ENCODE measurements at regions not wholly inside any gene's neighbourhood (a gene's known extent, or its start where the extent isn't known, plus 50 kb on each side); places are given as distances from the start of the nearest gene placed in this dataset.

- Histone ChIP-seq H3F3A (replicated peaks; ENCODE audit: low read depth) (no peaks in the 10 kb centered on the region), H3K4me2 (no peak overlapping the region), H4K20me1 (replicated peaks; ENCODE audit: insufficient read depth) (no peaks in the 10 kb centered on the region), H3K27ac (ENCODE audit: low read depth) (no peak overlapping the region), H3K36me3 (ENCODE audit: insufficient read depth) (no peaks in the 10 kb centered on the region), H3K4me1 (ENCODE audit: insufficient read depth) (no peaks in the 10 kb centered on the region), H3K4me3 (no peak overlapping the region), H3K79me2 (replicated peaks; ENCODE audit: insufficient read depth) (no peaks in the 10 kb centered on the region), H2AFZ (no peak overlapping the region), H3K27me3 (ENCODE audit: insufficient read depth) (no peaks in the 10 kb centered on the region), H3K9me2 (ENCODE audit: insufficient read depth) (no peaks in the 10 kb centered on the region; the same call in 1 of the 2 replicates)
- no peak overlapping the region for H3K4me3 Mint-ChIP-seq
- DNase-seq (ENCODE audit: low spot score), result no peak
- H3K27me3 Mint-ChIP-seq (ENCODE audit: insufficient read depth, low read depth, poor library complexity), result no peaks in the 10 kb centered on the region
- no peak overlapping the region for H3K27ac Mint-ChIP-seq
- no peak for ATAC-seq
- H3K36me3 Mint-ChIP-seq (ENCODE audit: low read depth), result no peaks in the 10 kb centered on the region
- TF ChIP-seq STAT1 (IDR thresholded peaks at IDR 0.05; ENCODE audit: unreplicated experiment) (no peak), CREB1 (CRISPR knock-in tag; IDR thresholded peaks at IDR 0.05; ENCODE audit: low read depth) (no peak), EZH2phosphoT487 (IDR thresholded peaks at IDR 0.05; ENCODE audit: unreplicated experiment) (no peak), POLR2AphosphoS5 (IDR thresholded peaks at IDR 0.05; ENCODE audit: low read depth) (no peak), REST (IDR thresholded peaks at IDR 0.05; ENCODE audit: unreplicated experiment) (no peak), ZNF462 (CRISPR knock-in tag; IDR thresholded peaks at IDR 0.05) (no peak), ETS1 (IDR thresholded peaks at IDR 0.05) (no peak), ZNF114 (CRISPR knock-in tag; IDR thresholded peaks at IDR 0.05) (no peak), NANOG (IDR thresholded peaks at IDR 0.05; ENCODE audit: borderline replicate concordance) (no peak), JUNB (IDR thresholded peaks at IDR 0.05; ENCODE audit: unreplicated experiment) (no peak), CTCF (conservative IDR thresholded peaks at IDR 0.05; ENCODE audit: low read depth in 2 of 2) (no peak), EZH2 (IDR thresholded peaks at IDR 0.05; ENCODE audit: low read depth, unreplicated experiment) (no peak), ZNF331 (CRISPR knock-in tag; IDR thresholded peaks at IDR 0.05; ENCODE audit: low read depth) (no peak)
- no peaks in the 10 kb centered on the region for H3K9me3 Mint-ChIP-seq
- peaks cover 17% of the 10 kb centered on the region; the same call in 2 of the 3 replicates for H3K4me1 Mint-ChIP-seq
Observed at GRCh38 chr20:11231742-11232648, 558.2 kb upstream of the JAG1 start.

Data from GM23338 (cell line).